Activated CD4-positive, alpha-beta T cell treated with anti-CD3 and anti-CD28 coated beads, Interleukin-2, amount 10 ng/mL, durations not matched to agents 7 days and 5 days (primary cell): ENCODE measurements at regions not wholly inside any gene's neighbourhood (a gene's known extent, or its start where the extent isn't known, plus 50 kb on each side); places are given as distances from the start of the nearest gene placed in this dataset.

Experiments used
- CTCF ChIA-PET: fragments of 350-600 bp; sonication (Branson Sonifier 250); formaldehyde crosslinking; loops from one replicate; lab custom pipeline; 2021; ENCODE audit warnings: antibody characterized with exemption; lab: Charles Lee
- POLR2A ChIA-PET: fragments of 350-600 bp; sonication (Branson Sonifier 250); formaldehyde crosslinking; loops from one replicate; lab custom pipeline; 2021; ENCODE audit warnings: antibody characterized with exemption; lab: Charles Lee
- DNase-seq: peaks from one replicate; pipeline ENCODE4 v3.0.0-alpha.2; 2020
- H3K27ac Mint-ChIP-seq: one replicate; pipeline ENCODE4 v1.8.0; 2021; ENCODE audit warnings: mild to moderate bottlenecking, moderate library complexity, mixed read lengths
- H3K27me3 Mint-ChIP-seq: one replicate; pipeline ENCODE4 v1.8.0; 2021; ENCODE audit warnings: mixed read lengths
- H3K36me3 Mint-ChIP-seq: one replicate; pipeline ENCODE4 v1.8.0; 2021; ENCODE audit warnings: low read depth, mixed read lengths
- H3K4me1 Mint-ChIP-seq: one replicate; pipeline ENCODE4 v1.8.0; 2021; ENCODE audit warnings: mixed read lengths
- H3K4me3 Mint-ChIP-seq: one replicate; pipeline ENCODE4 v1.8.0; 2021; ENCODE audit warnings: mild to moderate bottlenecking, moderate library complexity, mixed read lengths
- H3K9me3 Mint-ChIP-seq: one replicate; pipeline ENCODE4 v1.8.0; 2021; ENCODE audit warnings: mixed read lengths

GRCh38 chr2:107168141-107168540 lies 282.2 kb upstream of the ST6GAL2 start:
- Mint-ChIP-seq H3K27me3 (no peaks in the 10 kb centered on the region), H3K9me3 (no peaks in the 10 kb centered on the region), H3K27ac (no peak overlapping the region), H3K36me3 (no peaks in the 10 kb centered on the region), H3K4me1 (no peaks in the 10 kb centered on the region), H3K4me3 (no peak overlapping the region)
- DNase-seq: no peak
- CTCF ChIA-PET: no interaction called here
- POLR2A ChIA-PET: no interaction called here

- no peak overlapping the region for H3K27ac Mint-ChIP-seq
- no peaks in the 10 kb centered on the region for H3K36me3 Mint-ChIP-seq
- H3K9me3 Mint-ChIP-seq: no peaks in the 10 kb centered on the region
- no peaks in the 10 kb centered on the region for H3K27me3 Mint-ChIP-seq
- POLR2A ChIA-PET: no interaction called here
- no peak overlapping the region for H3K4me3 Mint-ChIP-seq
- no peak for DNase-seq
- H3K4me1 Mint-ChIP-seq: no peaks in the 10 kb centered on the region
- CTCF ChIA-PET: no interaction called here
Observed at GRCh38 chr2:107174171-107174570, 288.2 kb upstream of the ST6GAL2 start.

- ChIA-PET POLR2A (no interaction called here), CTCF (no interaction called here)
- no peaks in the 10 kb centered on the region for H3K27me3 Mint-ChIP-seq
- no peak overlapping the region for H3K27ac Mint-ChIP-seq
- H3K9me3 Mint-ChIP-seq: peaks cover 3% of the 10 kb centered on the region
- DNase-seq: no peak
- H3K4me1 Mint-ChIP-seq: no peaks in the 10 kb centered on the region
- no peaks in the 10 kb centered on the region for H3K36me3 Mint-ChIP-seq
- H3K4me3 Mint-ChIP-seq: no peak overlapping the region
Observed at GRCh38 chr2:107182981-107183380, 297.0 kb upstream of the ST6GAL2 start.

- POLR2A ChIA-PET: no interaction called here
- Mint-ChIP-seq H3K27ac (no peak overlapping the region), H3K9me3 (peaks cover 3% of the 10 kb centered on the region), H3K36me3 (no peaks in the 10 kb centered on the region), H3K4me3 (no peak overlapping the region), H3K27me3 (no peaks in the 10 kb centered on the region), H3K4me1 (no peaks in the 10 kb centered on the region)
- DNase-seq: no peak
- CTCF ChIA-PET: no interaction called here
Observed at GRCh38 chr2:107187870-107188269, 301.9 kb upstream of the ST6GAL2 start.

- Mint-ChIP-seq H3K9me3 (no peaks in the 10 kb centered on the region), H3K27ac (no peak overlapping the region), H3K4me3 (no peak overlapping the region), H3K27me3 (no peaks in the 10 kb centered on the region), H3K4me1 (no peaks in the 10 kb centered on the region), H3K36me3 (no peaks in the 10 kb centered on the region)
- no peak for DNase-seq
- POLR2A ChIA-PET: interaction anchor here (0.6 kb wide), 1 partner anchor 1196 kb away, joined by 3 read pairs; no protein-coding TSS in a partner anchor
- CTCF ChIA-PET: no interaction called here
Observed at GRCh38 chr2:107195631-107196030, 309.7 kb upstream of the ST6GAL2 start.

- ChIA-PET CTCF (no interaction called here), POLR2A (no interaction called here)
- no peak overlapping the region for H3K27ac Mint-ChIP-seq
- H3K36me3 Mint-ChIP-seq: no peaks in the 10 kb centered on the region
- H3K9me3 Mint-ChIP-seq: no peaks in the 10 kb centered on the region
- DNase-seq: no peak
- H3K27me3 Mint-ChIP-seq: no peaks in the 10 kb centered on the region
- no peak overlapping the region for H3K4me3 Mint-ChIP-seq
- H3K4me1 Mint-ChIP-seq: no peaks in the 10 kb centered on the region
Observed at GRCh38 chr2:107197594-107198294, 311.8 kb upstream of the ST6GAL2 start.

- no peaks in the 10 kb centered on the region for H3K4me1 Mint-ChIP-seq
- H3K36me3 Mint-ChIP-seq: no peaks in the 10 kb centered on the region
- POLR2A ChIA-PET: no interaction called here
- H3K27ac Mint-ChIP-seq: no peak overlapping the region
- DNase-seq: no peak
- no peaks in the 10 kb centered on the region for H3K9me3 Mint-ChIP-seq
- H3K4me3 Mint-ChIP-seq: no peak overlapping the region
- CTCF ChIA-PET: no interaction called here
- H3K27me3 Mint-ChIP-seq: no peaks in the 10 kb centered on the region
Observed at GRCh38 chr2:107202962-107203591, 317.1 kb upstream of the ST6GAL2 start.

- ChIA-PET CTCF (no interaction called here), POLR2A (no interaction called here)
- H3K27ac Mint-ChIP-seq: no peak overlapping the region
Observed at GRCh38 chr2:107215401-107216350, 329.7 kb upstream of the ST6GAL2 start.

GRCh38 chr2:107218208-107218607 lies 332.2 kb upstream of the ST6GAL2 start:
- no peak overlapping the region for H3K4me3 Mint-ChIP-seq
- no peaks in the 10 kb centered on the region for H3K9me3 Mint-ChIP-seq
- H3K36me3 Mint-ChIP-seq: no peaks in the 10 kb centered on the region
- no peak for DNase-seq
- ChIA-PET POLR2A (no interaction called here), CTCF (no interaction called here)
- no peaks in the 10 kb centered on the region for H3K4me1 Mint-ChIP-seq
- H3K27me3 Mint-ChIP-seq: no peaks in the 10 kb centered on the region
- no peak overlapping the region for H3K27ac Mint-ChIP-seq

More at GRCh38 chr2:107215401-107216350, 329.7 kb upstream of the ST6GAL2 start:
- Mint-ChIP-seq H3K4me1 (no peaks in the 10 kb centered on the region), H3K4me3 (no peak overlapping the region), H3K36me3 (no peaks in the 10 kb centered on the region), H3K9me3 (no peaks in the 10 kb centered on the region), H3K27me3 (no peaks in the 10 kb centered on the region)
- DNase-seq: no peak

GRCh38 chr2:107222466-107222865 lies 336.5 kb upstream of the ST6GAL2 start:
- POLR2A ChIA-PET: no interaction called here
- DNase-seq: no peak
- H3K4me1 Mint-ChIP-seq: no peaks in the 10 kb centered on the region

GRCh38 chr2:107235491-107236254 lies 349.7 kb upstream of the ST6GAL2 start:
- H3K9me3 Mint-ChIP-seq: peaks cover 2% of the 10 kb centered on the region
- no peaks in the 10 kb centered on the region for H3K27me3 Mint-ChIP-seq
- CTCF ChIA-PET: no interaction called here
- H3K36me3 Mint-ChIP-seq: no peaks in the 10 kb centered on the region
- no peak for DNase-seq
- POLR2A ChIA-PET: no interaction called here
- no peaks in the 10 kb centered on the region for H3K4me1 Mint-ChIP-seq
- H3K4me3 Mint-ChIP-seq: no peak overlapping the region
- H3K27ac Mint-ChIP-seq: no peak overlapping the region

More at GRCh38 chr2:107222466-107222865, 336.5 kb upstream of the ST6GAL2 start:
- Mint-ChIP-seq H3K27ac (no peak overlapping the region), H3K4me3 (no peak overlapping the region), H3K36me3 (no peaks in the 10 kb centered on the region), H3K27me3 (no peaks in the 10 kb centered on the region), H3K9me3 (no peaks in the 10 kb centered on the region)
- CTCF ChIA-PET: no interaction called here

- H3K27ac Mint-ChIP-seq: no peak overlapping the region
- H3K4me1 Mint-ChIP-seq: no peaks in the 10 kb centered on the region
- H3K4me3 Mint-ChIP-seq: no peak overlapping the region
- H3K9me3 Mint-ChIP-seq: no peaks in the 10 kb centered on the region
- DNase-seq: no peak
- H3K27me3 Mint-ChIP-seq: no peaks in the 10 kb centered on the region
- no peaks in the 10 kb centered on the region for H3K36me3 Mint-ChIP-seq
- POLR2A ChIA-PET: no interaction called here
- CTCF ChIA-PET: no interaction called here
Observed at GRCh38 chr2:107242811-107243210, 356.8 kb upstream of the ST6GAL2 start.
